ENCODE measurements at regions not wholly inside any gene's neighbourhood (a gene's known extent, or its start where the extent isn't known, plus 50 kb on each side); places are given as distances from the start of the nearest gene placed in this dataset.

DNA sequence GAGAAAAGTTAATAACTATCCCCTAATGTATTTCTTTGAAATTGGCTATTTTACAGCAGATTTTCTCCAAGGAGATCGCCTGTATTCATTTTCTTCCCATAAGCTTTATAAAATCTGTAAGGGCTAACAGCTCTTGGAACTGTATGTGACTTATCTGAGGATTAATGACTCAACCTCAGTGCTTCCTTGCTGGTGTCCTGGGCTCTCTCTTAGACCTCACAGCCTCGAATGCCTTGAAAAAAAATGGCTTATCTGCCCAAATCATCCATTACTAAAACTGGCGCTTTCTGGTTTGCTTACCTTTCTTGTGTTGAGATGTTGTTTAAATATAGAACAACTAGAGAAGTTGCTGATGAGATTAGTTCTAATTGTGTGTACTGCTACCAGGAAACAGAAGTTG, 713.6 kb downstream of the SLC4A3 start:
- no peaks in the 10 kb centered on the region for H3K4me1 ChIP-seq (ENCODE audit: insufficient read depth, low read length)
- H3K9ac ChIP-seq (ENCODE audit: low read length): no peak overlapping the region
- no peak overlapping the region for H3K27ac ChIP-seq (ENCODE audit: low read depth, low read length)
- H3K27me3 ChIP-seq (ENCODE audit: control insufficient read depth in 1 of 2, insufficient read depth in 2 of 2, low read length in 2 of 2): no peaks in the 10 kb centered on the region
- H3K9me3 ChIP-seq (ENCODE audit: low read length): no peaks in the 10 kb centered on the region
- no peak overlapping the region for H3K4me3 ChIP-seq (ENCODE audit: low read depth in 1 of 2, low read length in 2 of 2)
- H3K36me3 ChIP-seq (ENCODE audit: insufficient read depth, low read length): no peaks in the 10 kb centered on the region

GRCh38 chr2:220346919-220347318, 719.5 kb downstream of the SLC4A3 start:
- Histone ChIP-seq H3K4me3 (ENCODE audit: low read depth in 1 of 2, low read length in 2 of 2) (no peak overlapping the region), H3K4me1 (ENCODE audit: insufficient read depth, low read length) (no peaks in the 10 kb centered on the region), H3K36me3 (ENCODE audit: insufficient read depth, low read length) (no peaks in the 10 kb centered on the region), H3K27ac (ENCODE audit: low read depth, low read length) (no peak overlapping the region), H3K27me3 (ENCODE audit: control insufficient read depth in 1 of 2, insufficient read depth in 2 of 2, low read length in 2 of 2) (no peaks in the 10 kb centered on the region), H3K9me3 (ENCODE audit: low read length) (no peaks in the 10 kb centered on the region), H3K9ac (ENCODE audit: low read length) (no peak overlapping the region)

- Histone ChIP-seq H3K27me3 (ENCODE audit: control insufficient read depth in 1 of 2, insufficient read depth in 2 of 2, low read length in 2 of 2) (no peaks in the 10 kb centered on the region), H3K9ac (ENCODE audit: low read length) (no peak overlapping the region), H3K4me3 (ENCODE audit: low read depth in 1 of 2, low read length in 2 of 2) (no peak overlapping the region)
Measured at GRCh38 chr2:220347626-220348025, 720.2 kb downstream of the SLC4A3 start.

DNA sequence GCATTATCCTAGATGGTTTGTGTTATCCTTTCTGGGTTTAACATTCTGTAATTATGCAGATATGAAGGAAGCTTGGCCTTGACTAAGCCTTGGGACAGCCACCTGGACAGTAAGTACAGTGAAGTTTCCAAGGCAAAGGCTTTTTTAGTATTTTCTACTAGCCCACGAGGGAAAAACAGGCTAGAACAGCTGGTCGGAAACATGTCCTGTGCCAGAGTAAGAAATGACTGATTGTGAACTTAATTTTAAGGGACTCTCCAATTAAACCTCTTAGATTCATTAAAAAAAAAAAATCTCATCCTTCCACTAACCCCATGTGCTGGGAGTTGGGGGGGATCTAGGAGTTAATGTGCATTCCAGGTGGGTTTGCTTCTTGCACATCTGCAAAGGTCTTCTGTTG, 720.8 kb downstream of the SLC4A3 start:
- no peaks in the 10 kb centered on the region for H3K27me3 ChIP-seq (ENCODE audit: control insufficient read depth in 1 of 2, insufficient read depth in 2 of 2, low read length in 2 of 2)
- no peaks in the 10 kb centered on the region for H3K4me1 ChIP-seq (ENCODE audit: insufficient read depth, low read length)
- no peak overlapping the region for H3K4me3 ChIP-seq (ENCODE audit: low read depth in 1 of 2, low read length in 2 of 2)
- H3K9ac ChIP-seq (ENCODE audit: low read length): no peak overlapping the region
- H3K27ac ChIP-seq (ENCODE audit: low read depth, low read length): no peak overlapping the region
- no peaks in the 10 kb centered on the region for H3K9me3 ChIP-seq (ENCODE audit: low read length)
- no peaks in the 10 kb centered on the region for H3K36me3 ChIP-seq (ENCODE audit: insufficient read depth, low read length)

More at GRCh38 chr2:220347626-220348025, 720.2 kb downstream of the SLC4A3 start:
- no peaks in the 10 kb centered on the region for H3K36me3 ChIP-seq (ENCODE audit: insufficient read depth, low read length)
- no peaks in the 10 kb centered on the region for H3K9me3 ChIP-seq (ENCODE audit: low read length)
- no peak overlapping the region for H3K27ac ChIP-seq (ENCODE audit: low read depth, low read length)
- no peaks in the 10 kb centered on the region for H3K4me1 ChIP-seq (ENCODE audit: insufficient read depth, low read length)

- no peaks in the 10 kb centered on the region for H3K36me3 ChIP-seq (ENCODE audit: insufficient read depth, low read length)
- H3K4me3 ChIP-seq (ENCODE audit: low read depth in 1 of 2, low read length in 2 of 2): no peak overlapping the region
- H3K27me3 ChIP-seq (ENCODE audit: control insufficient read depth in 1 of 2, insufficient read depth in 2 of 2, low read length in 2 of 2): no peaks in the 10 kb centered on the region
- no peak overlapping the region for H3K27ac ChIP-seq (ENCODE audit: low read depth, low read length)
- no peaks in the 10 kb centered on the region for H3K9me3 ChIP-seq (ENCODE audit: low read length)
- no peaks in the 10 kb centered on the region for H3K4me1 ChIP-seq (ENCODE audit: insufficient read depth, low read length)
- no peak overlapping the region for H3K9ac ChIP-seq (ENCODE audit: low read length)
Measured at GRCh38 chr2:220353897-220354296, 726.5 kb downstream of the SLC4A3 start.

GRCh38 chr2:220356076-220356475, 728.6 kb downstream of the SLC4A3 start:
- H3K9ac ChIP-seq (ENCODE audit: low read length): no peak overlapping the region
- no peaks in the 10 kb centered on the region for H3K36me3 ChIP-seq (ENCODE audit: insufficient read depth, low read length)
- H3K4me3 ChIP-seq (ENCODE audit: low read depth in 1 of 2, low read length in 2 of 2): no peak overlapping the region
- H3K27ac ChIP-seq (ENCODE audit: low read depth, low read length): no peak overlapping the region
- no peaks in the 10 kb centered on the region for H3K9me3 ChIP-seq (ENCODE audit: low read length)
- no peaks in the 10 kb centered on the region for H3K4me1 ChIP-seq (ENCODE audit: insufficient read depth, low read length)
- no peaks in the 10 kb centered on the region for H3K27me3 ChIP-seq (ENCODE audit: control insufficient read depth in 1 of 2, insufficient read depth in 2 of 2, low read length in 2 of 2)

GRCh38 chr2:220365023-220365422, 737.6 kb downstream of the SLC4A3 start:
- Histone ChIP-seq H3K4me1 (ENCODE audit: insufficient read depth, low read length) (no peaks in the 10 kb centered on the region), H3K27me3 (ENCODE audit: control insufficient read depth in 1 of 2, insufficient read depth in 2 of 2, low read length in 2 of 2) (no peaks in the 10 kb centered on the region), H3K9me3 (ENCODE audit: low read length) (no peaks in the 10 kb centered on the region), H3K36me3 (ENCODE audit: insufficient read depth, low read length) (no peaks in the 10 kb centered on the region), H3K27ac (ENCODE audit: low read depth, low read length) (no peak overlapping the region), H3K9ac (ENCODE audit: low read length) (no peak overlapping the region), H3K4me3 (ENCODE audit: low read depth in 1 of 2, low read length in 2 of 2) (no peak overlapping the region)

DNA sequence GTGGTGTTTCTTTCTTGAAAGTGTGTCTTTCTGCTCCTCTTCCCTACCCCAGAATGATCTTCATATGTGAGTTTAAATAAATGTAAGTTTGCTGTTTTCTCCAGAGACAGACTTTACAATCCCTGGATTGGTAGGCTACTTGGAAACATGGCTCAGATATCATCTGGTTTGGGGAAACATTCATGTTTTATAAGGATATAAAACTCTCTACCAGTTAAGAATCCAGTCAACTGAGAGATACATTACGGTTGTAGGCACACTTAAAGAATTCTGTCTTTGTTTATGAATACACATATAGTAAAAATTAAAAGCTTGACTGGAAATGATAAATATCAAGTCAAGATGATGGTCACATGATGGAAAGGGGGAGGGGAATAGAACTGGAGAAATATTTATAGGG, 739.3 kb downstream of the SLC4A3 start:
- H3K4me3 ChIP-seq (ENCODE audit: low read depth in 1 of 2, low read length in 2 of 2): no peak overlapping the region

GRCh38 chr2:220370764-220371163, 743.3 kb downstream of the SLC4A3 start:
- H3K9me3 ChIP-seq (ENCODE audit: low read length): no peaks in the 10 kb centered on the region
- no peak overlapping the region for H3K9ac ChIP-seq (ENCODE audit: low read length)
- H3K27ac ChIP-seq (ENCODE audit: low read depth, low read length): no peak overlapping the region
- no peaks in the 10 kb centered on the region for H3K27me3 ChIP-seq (ENCODE audit: control insufficient read depth in 1 of 2, insufficient read depth in 2 of 2, low read length in 2 of 2)
- no peaks in the 10 kb centered on the region for H3K36me3 ChIP-seq (ENCODE audit: insufficient read depth, low read length)
- H3K4me1 ChIP-seq (ENCODE audit: insufficient read depth, low read length): no peaks in the 10 kb centered on the region
- H3K4me3 ChIP-seq (ENCODE audit: low read depth in 1 of 2, low read length in 2 of 2): no peak overlapping the region

More for the DNA sequence above, 739.3 kb downstream of the SLC4A3 start:
- Histone ChIP-seq H3K4me1 (ENCODE audit: insufficient read depth, low read length) (no peaks in the 10 kb centered on the region), H3K9me3 (ENCODE audit: low read length) (no peaks in the 10 kb centered on the region), H3K27me3 (ENCODE audit: control insufficient read depth in 1 of 2, insufficient read depth in 2 of 2, low read length in 2 of 2) (no peaks in the 10 kb centered on the region), H3K27ac (ENCODE audit: low read depth, low read length) (no peak overlapping the region), H3K9ac (ENCODE audit: low read length) (no peak overlapping the region), H3K36me3 (ENCODE audit: insufficient read depth, low read length) (no peaks in the 10 kb centered on the region)

GRCh38 chr2:220371211-220371610, 743.8 kb downstream of the SLC4A3 start:
- Histone ChIP-seq H3K27me3 (ENCODE audit: control insufficient read depth in 1 of 2, insufficient read depth in 2 of 2, low read length in 2 of 2) (no peaks in the 10 kb centered on the region), H3K4me3 (ENCODE audit: low read depth in 1 of 2, low read length in 2 of 2) (no peak overlapping the region), H3K27ac (ENCODE audit: low read depth, low read length) (no peak overlapping the region), H3K36me3 (ENCODE audit: insufficient read depth, low read length) (no peaks in the 10 kb centered on the region), H3K9me3 (ENCODE audit: low read length) (no peaks in the 10 kb centered on the region), H3K4me1 (ENCODE audit: insufficient read depth, low read length) (no peaks in the 10 kb centered on the region), H3K9ac (ENCODE audit: low read length) (no peak overlapping the region)

GRCh38 chr2:220373878-220374277, 746.4 kb downstream of the SLC4A3 start:
- Histone ChIP-seq H3K36me3 (ENCODE audit: insufficient read depth, low read length) (no peaks in the 10 kb centered on the region), H3K4me3 (ENCODE audit: low read depth in 1 of 2, low read length in 2 of 2) (no peak overlapping the region), H3K9ac (ENCODE audit: low read length) (no peak overlapping the region), H3K27me3 (ENCODE audit: control insufficient read depth in 1 of 2, insufficient read depth in 2 of 2, low read length in 2 of 2) (no peaks in the 10 kb centered on the region), H3K4me1 (ENCODE audit: insufficient read depth, low read length) (no peaks in the 10 kb centered on the region), H3K27ac (ENCODE audit: low read depth, low read length) (no peak overlapping the region), H3K9me3 (ENCODE audit: low read length) (no peaks in the 10 kb centered on the region)

DNA sequence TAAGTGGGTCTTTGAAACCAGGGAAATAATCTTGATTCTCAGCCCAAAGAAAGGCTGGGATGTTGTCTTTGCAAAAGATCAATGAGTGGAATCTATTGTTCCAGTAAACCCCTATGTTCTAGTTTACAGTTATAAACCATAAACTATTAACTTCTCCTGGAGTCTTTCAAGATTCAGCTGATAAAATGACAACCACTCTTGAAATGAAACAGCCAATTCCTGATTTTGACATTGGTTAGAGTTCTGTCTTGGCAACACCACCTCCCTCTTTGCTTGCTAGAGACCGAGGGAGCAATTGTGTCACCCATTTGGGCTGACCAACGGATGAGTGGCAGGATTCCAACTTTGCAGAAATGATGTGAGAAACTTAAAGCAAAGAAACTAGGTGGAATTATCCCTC, 746.9 kb downstream of the SLC4A3 start:
- no peak overlapping the region for H3K4me3 ChIP-seq (ENCODE audit: low read depth in 1 of 2, low read length in 2 of 2)
- no peaks in the 10 kb centered on the region for H3K9me3 ChIP-seq (ENCODE audit: low read length)
- H3K27ac ChIP-seq (ENCODE audit: low read depth, low read length): no peak overlapping the region
- H3K9ac ChIP-seq (ENCODE audit: low read length): no peak overlapping the region
- H3K36me3 ChIP-seq (ENCODE audit: insufficient read depth, low read length): no peaks in the 10 kb centered on the region
- H3K27me3 ChIP-seq (ENCODE audit: control insufficient read depth in 1 of 2, insufficient read depth in 2 of 2, low read length in 2 of 2): no peaks in the 10 kb centered on the region
- H3K4me1 ChIP-seq (ENCODE audit: insufficient read depth, low read length): no peaks in the 10 kb centered on the region

Measured in muscle layer of colon (tissue), 2 donors.